ENCODE measurements at regions not wholly inside any gene's neighbourhood (a gene's known extent, or its start where the extent isn't known, plus 50 kb on each side); places are given as distances from the start of the nearest gene placed in this dataset.

GRCh38 chr20:22508426-22508825, 75.9 kb downstream of the FOXA2 start:
- no peaks in the 10 kb centered on the region for H3K9me3 ChIP-seq
- H3K4me3 ChIP-seq: no peak overlapping the region
- no peaks in the 10 kb centered on the region for H3K36me3 ChIP-seq
- no peak for DNase-seq (ENCODE audit: low spot score)
- no peak overlapping the region for H3K27ac ChIP-seq
- H3K27me3 ChIP-seq: no peaks in the 10 kb centered on the region
- no peaks in the 10 kb centered on the region for H3K4me1 ChIP-seq
- TF ChIP-seq CTCF (IDR thresholded peaks at IDR 0.05): no peak

GRCh38 chr20:22507240-22507961, 77.0 kb downstream of the FOXA2 start:
- Histone ChIP-seq H3K9me3 (no peaks in the 10 kb centered on the region), H3K36me3 (no peaks in the 10 kb centered on the region), H3K4me1 (no peaks in the 10 kb centered on the region), H3K27me3 (no peaks in the 10 kb centered on the region), H3K4me3 (no peak overlapping the region), H3K27ac (no peak overlapping the region)
- no peak for DNase-seq (ENCODE audit: low spot score)
- TF ChIP-seq CTCF (IDR thresholded peaks at IDR 0.05): no peak

GRCh38 chr20:22506827-22507226, 77.5 kb downstream of the FOXA2 start:
- Histone ChIP-seq H3K9me3 (no peaks in the 10 kb centered on the region), H3K27ac (no peak overlapping the region), H3K27me3 (no peaks in the 10 kb centered on the region), H3K36me3 (no peaks in the 10 kb centered on the region), H3K4me1 (no peaks in the 10 kb centered on the region), H3K4me3 (no peak overlapping the region)
- no peak for DNase-seq (ENCODE audit: low spot score)
- TF ChIP-seq CTCF (IDR thresholded peaks at IDR 0.05): no peak

GRCh38 chr20:22504829-22505377, 79.5 kb downstream of the FOXA2 start:
- no peak for DNase-seq (ENCODE audit: low spot score)
- Histone ChIP-seq H3K4me3 (no peak overlapping the region), H3K27me3 (no peaks in the 10 kb centered on the region), H3K4me1 (no peaks in the 10 kb centered on the region), H3K36me3 (no peaks in the 10 kb centered on the region), H3K27ac (no peak overlapping the region), H3K9me3 (no peaks in the 10 kb centered on the region)
- no peak for TF ChIP-seq CTCF (IDR thresholded peaks at IDR 0.05)

- TF ChIP-seq CTCF (IDR thresholded peaks at IDR 0.05): no peak
- DNase-seq (ENCODE audit: low spot score): no peak
- no peaks in the 10 kb centered on the region for H3K27me3 ChIP-seq
These were observed 80.8 kb downstream of the FOXA2 start for GRCh38 chr20:22503577-22503976.

More at GRCh38 chr20:22503577-22503976, 80.8 kb downstream of the FOXA2 start:
- Histone ChIP-seq H3K4me1 (no peaks in the 10 kb centered on the region), H3K9me3 (no peaks in the 10 kb centered on the region), H3K36me3 (no peaks in the 10 kb centered on the region), H3K27ac (no peak overlapping the region), H3K4me3 (no peak overlapping the region)
